HG03442 (cell line): ENCODE measurements at regions not wholly inside any gene's neighbourhood (a gene's known extent, or its start where the extent isn't known, plus 50 kb on each side); places are given as distances from the start of the nearest gene placed in this dataset.

Source experiments
- ATAC-seq: cut with Tn5 transposase; IDR thresholded peaks from one replicate; pipeline ENCODE4 v1.9.1; 2021; ENCODE audit warnings: mild to moderate bottlenecking, moderate library complexity; ENCODE audit not compliant: unreplicated experiment

- ATAC-seq, result no peak
These were observed 270.1 kb upstream of the SHH start for GRCh38 chr7:156082048-156083040.

GRCh38 chr7:156080596-156080995, 268.3 kb upstream of the SHH start:
- no peak for ATAC-seq

GRCh38 chr7:156080046-156080445, 267.8 kb upstream of the SHH start:
- ATAC-seq, result no peak

GRCh38 chr7:156079156-156079555, 266.9 kb upstream of the SHH start:
- ATAC-seq, result no peak

- ATAC-seq, result no peak
These were observed 262.8 kb upstream of the SHH start for GRCh38 chr7:156074982-156075615.

GRCh38 chr7:156074084-156074483, 261.8 kb upstream of the SHH start:
- ATAC-seq, result no peak

GRCh38 chr7:156073366-156074052, 261.2 kb upstream of the SHH start:
- no peak for ATAC-seq

- no peak for ATAC-seq
These were observed 259.3 kb upstream of the SHH start for GRCh38 chr7:156071612-156072011.

GRCh38 chr7:156069891-156070290, 257.6 kb upstream of the SHH start:
- no peak for ATAC-seq

- no peak for ATAC-seq
These were observed 254.9 kb upstream of the SHH start for GRCh38 chr7:156067156-156067555.

GRCh38 chr7:156065400-156065799, 253.1 kb upstream of the SHH start:
- no peak for ATAC-seq

- ATAC-seq, result no peak
These were observed 252.7 kb upstream of the SHH start for GRCh38 chr7:156064971-156065386.

- no peak for ATAC-seq
These were observed 251.1 kb upstream of the SHH start for GRCh38 chr7:156063241-156063810.

- no peak for ATAC-seq
These were observed 250.0 kb upstream of the SHH start for GRCh38 chr7:156062286-156062685.

GRCh38 chr7:156061689-156062255, 249.5 kb upstream of the SHH start:
- no peak for ATAC-seq

- no peak for ATAC-seq
These were observed 248.7 kb upstream of the SHH start for GRCh38 chr7:156060925-156061324.

- ATAC-seq, result no peak
These were observed 247.1 kb upstream of the SHH start for GRCh38 chr7:156059369-156059768.

GRCh38 chr7:156058248-156058647, 246.0 kb upstream of the SHH start:
- ATAC-seq, result no peak

- no peak for ATAC-seq
These were observed 244.3 kb upstream of the SHH start for GRCh38 chr7:156056534-156056933.

- ATAC-seq, result no peak
These were observed 243.1 kb upstream of the SHH start for GRCh38 chr7:156055206-156055822.
